ENCODE measurements at regions not wholly inside any gene's neighbourhood (a gene's known extent, or its start where the extent isn't known, plus 50 kb on each side); places are given as distances from the start of the nearest gene placed in this dataset.

GRCh38 chr2:101609433-101609832 is 88.1 kb upstream of the MAP4K4 start:
- H3K4me3 ChIP-seq, result no peak overlapping the region
- no peaks in the 10 kb centered on the region for H3K36me3 ChIP-seq
- no peaks in the 10 kb centered on the region for H3K4me1 ChIP-seq
- H3K27me3 ChIP-seq, result no peaks in the 10 kb centered on the region
- H3K27ac ChIP-seq, result no peak overlapping the region
- no peaks in the 10 kb centered on the region for H3K9me3 ChIP-seq
- DNase-seq, result no peak
- H3K9ac ChIP-seq (ENCODE audit: low read depth in 2 of 2, low read length in 2 of 2), result no peak overlapping the region
- TF ChIP-seq, protein P1, sequence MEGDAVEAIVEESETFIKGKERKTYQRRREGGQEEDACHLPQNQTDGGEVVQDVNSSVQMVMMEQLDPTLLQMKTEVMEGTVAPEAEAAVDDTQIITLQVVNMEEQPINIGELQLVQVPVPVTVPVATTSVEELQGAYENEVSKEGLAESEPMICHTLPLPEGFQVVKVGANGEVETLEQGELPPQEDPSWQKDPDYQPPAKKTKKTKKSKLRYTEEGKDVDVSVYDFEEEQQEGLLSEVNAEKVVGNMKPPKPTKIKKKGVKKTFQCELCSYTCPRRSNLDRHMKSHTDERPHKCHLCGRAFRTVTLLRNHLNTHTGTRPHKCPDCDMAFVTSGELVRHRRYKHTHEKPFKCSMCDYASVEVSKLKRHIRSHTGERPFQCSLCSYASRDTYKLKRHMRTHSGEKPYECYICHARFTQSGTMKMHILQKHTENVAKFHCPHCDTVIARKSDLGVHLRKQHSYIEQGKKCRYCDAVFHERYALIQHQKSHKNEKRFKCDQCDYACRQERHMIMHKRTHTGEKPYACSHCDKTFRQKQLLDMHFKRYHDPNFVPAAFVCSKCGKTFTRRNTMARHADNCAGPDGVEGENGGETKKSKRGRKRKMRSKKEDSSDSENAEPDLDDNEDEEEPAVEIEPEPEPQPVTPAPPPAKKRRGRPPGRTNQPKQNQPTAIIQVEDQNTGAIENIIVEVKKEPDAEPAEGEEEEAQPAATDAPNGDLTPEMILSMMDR (IDR thresholded peaks at IDR 0.05), result no peak
- intact Hi-C loops (cut with DNase I), result no loop called here

DNA sequence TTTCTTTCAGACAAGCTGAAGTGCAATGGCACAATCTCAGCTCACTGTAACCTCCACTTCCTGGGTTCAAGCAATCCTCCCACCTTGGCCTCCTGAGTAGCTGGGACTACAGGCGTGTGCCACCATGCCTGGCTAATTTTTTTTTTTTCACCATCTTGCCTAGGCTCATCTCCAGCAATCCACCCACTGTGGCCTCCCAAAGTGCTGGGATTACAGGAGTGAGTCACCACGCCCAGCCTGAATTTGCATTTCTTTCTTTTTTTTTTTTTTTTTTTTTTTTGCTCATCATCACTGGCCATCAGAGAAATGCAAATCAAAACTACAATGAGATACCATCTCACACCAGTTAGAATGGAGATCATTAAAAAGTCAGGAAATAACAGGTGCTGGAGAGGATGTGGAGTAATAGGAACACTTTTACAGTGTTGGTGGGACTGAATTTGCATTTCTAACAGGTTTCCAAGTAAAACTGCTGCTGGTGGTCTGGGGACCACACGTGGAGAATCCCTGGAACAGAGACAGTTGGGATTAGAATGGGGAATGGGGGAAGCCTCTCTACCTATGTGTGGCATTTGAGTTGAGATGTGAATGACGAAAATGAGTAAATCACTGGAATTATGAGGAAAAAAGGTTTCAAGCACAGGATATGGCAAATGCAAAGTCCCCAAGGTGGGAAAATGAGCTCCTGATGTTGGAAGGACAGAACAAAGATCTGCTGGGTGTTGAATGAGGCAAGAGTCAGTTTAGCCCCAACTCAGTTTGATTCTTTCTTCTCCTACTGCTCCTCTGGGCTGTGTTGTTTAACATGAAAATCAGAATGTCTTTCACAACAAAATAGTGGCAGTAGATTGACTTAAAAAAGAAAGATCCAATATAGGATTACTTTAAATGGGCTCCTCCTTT is 88.8 kb upstream of the MAP4K4 start:
- Histone ChIP-seq H3K36me3 (no peaks in the 10 kb centered on the region), H3K27me3 (no peaks in the 10 kb centered on the region), H3K4me1 (no peaks in the 10 kb centered on the region), H3K4me3 (no peak overlapping the region), H3K9ac (ENCODE audit: low read depth in 2 of 2, low read length in 2 of 2) (no peak overlapping the region), H3K9me3 (no peaks in the 10 kb centered on the region), H3K27ac (no peak overlapping the region)
- intact Hi-C loops (cut with DNase I), result no loop called here
- DNase-seq, result no peak
- TF ChIP-seq, protein P1 (IDR thresholded peaks at IDR 0.05), result no peak

DNA sequence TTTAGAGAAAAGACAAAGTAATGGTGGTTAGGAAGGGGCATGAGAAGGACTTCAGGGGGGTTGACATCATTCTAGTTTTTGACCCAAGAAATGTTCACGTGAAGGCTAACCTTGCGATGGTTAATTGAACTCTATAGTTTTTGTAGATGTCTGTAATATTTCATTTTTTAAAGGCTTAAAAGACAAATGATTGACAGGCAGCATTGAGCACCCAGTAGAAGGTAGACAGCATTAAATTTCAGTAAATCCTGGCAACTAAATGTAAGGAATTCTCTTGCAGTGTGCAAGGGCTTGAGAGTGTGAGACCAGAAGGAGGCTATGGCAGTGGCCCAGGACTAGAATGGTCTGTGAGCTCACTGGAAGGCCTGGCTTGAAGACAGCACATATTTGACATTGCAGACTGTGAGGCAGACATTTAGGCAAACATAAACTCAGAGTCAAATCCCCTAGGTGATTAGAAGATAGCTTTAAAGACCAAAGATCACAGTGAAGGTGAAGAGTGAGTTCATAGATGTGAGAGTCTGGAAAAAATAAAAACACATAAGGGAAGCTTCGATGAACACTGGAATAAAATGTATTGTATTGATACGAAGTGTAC is 100.1 kb upstream of the MAP4K4 start:
- Histone ChIP-seq H3K27me3 (no peaks in the 10 kb centered on the region), H3K27ac (no peak overlapping the region), H3K9ac (ENCODE audit: low read depth in 2 of 2, low read length in 2 of 2) (no peak overlapping the region), H3K4me3 (no peak overlapping the region), H3K4me1 (no peaks in the 10 kb centered on the region), H3K9me3 (no peaks in the 10 kb centered on the region), H3K36me3 (no peaks in the 10 kb centered on the region)
- no peak for DNase-seq
- intact Hi-C loops (cut with DNase I), result no loop called here
- TF ChIP-seq, protein P1 (IDR thresholded peaks at IDR 0.05), result no peak

GRCh38 chr2:101596333-101596732 is 101.2 kb upstream of the MAP4K4 start:
- Histone ChIP-seq H3K9me3 (no peaks in the 10 kb centered on the region), H3K9ac (ENCODE audit: low read depth in 2 of 2, low read length in 2 of 2) (no peak overlapping the region), H3K27me3 (no peaks in the 10 kb centered on the region), H3K4me3 (no peak overlapping the region), H3K27ac (no peak overlapping the region), H3K4me1 (no peaks in the 10 kb centered on the region), H3K36me3 (no peaks in the 10 kb centered on the region)
- intact Hi-C loops (cut with DNase I), result no loop called here
- TF ChIP-seq, protein P1 (IDR thresholded peaks at IDR 0.05), result no peak
- DNase-seq, result no peak

GRCh38 chr2:101587251-101587650 is 110.3 kb upstream of the MAP4K4 start:
- H3K9ac ChIP-seq (ENCODE audit: low read depth in 2 of 2, low read length in 2 of 2), result no peak overlapping the region
- no peak overlapping the region for H3K27ac ChIP-seq
- H3K27me3 ChIP-seq, result no peaks in the 10 kb centered on the region
- H3K9me3 ChIP-seq, result no peaks in the 10 kb centered on the region
- TF ChIP-seq, protein P1 (IDR thresholded peaks at IDR 0.05), result no peak
- no peak for DNase-seq
- no peak overlapping the region for H3K4me3 ChIP-seq
- H3K36me3 ChIP-seq, result no peaks in the 10 kb centered on the region
- H3K4me1 ChIP-seq, result no peaks in the 10 kb centered on the region
- intact Hi-C loops (cut with DNase I), result no loop called here

Data from colonic mucosa (tissue), 4 donors.